MG63 (cell line): ENCODE measurements at regions not wholly inside any gene's neighbourhood (a gene's known extent, or its start where the extent isn't known, plus 50 kb on each side); places are given as distances from the start of the nearest gene placed in this dataset.

ENCODE experiments used
- DNase-seq: peaks from one replicate; pipeline ENCODE4 v3.0.0-alpha.2; 2020
- H3K27me3 ChIP-seq: fragments of 250-450 bp; sonication (Bioruptor Pico); 2 replicates; pipeline ENCODE4 v1.5.1; 2020; ENCODE audit warnings: mild to moderate bottlenecking, moderate library complexity
- H3K36me3 ChIP-seq: fragments of 250-450 bp; sonication (Bioruptor Pico); 2 replicates; pipeline ENCODE4 v1.5.1; 2020; ENCODE audit warnings: mild to moderate bottlenecking, moderate library complexity
- H3K4me3 ChIP-seq: fragments of 250-450 bp; sonication (Bioruptor Pico); 2 replicates; pipeline ENCODE4 v1.5.1; 2020; ENCODE audit warnings: mild to moderate bottlenecking, moderate library complexity
- H3K9me3 ChIP-seq: fragments of 250-450 bp; sonication (Bioruptor Pico); 2 replicates; pipeline ENCODE4 v1.5.1; 2020; ENCODE audit warnings: mild to moderate bottlenecking, moderate library complexity

GRCh38 chr20:63130658-63131577 is 85.0 kb downstream of the YTHDF1 start:
- no peak overlapping the region for H3K4me3 ChIP-seq
- no peaks in the 10 kb centered on the region for H3K9me3 ChIP-seq
- no peaks in the 10 kb centered on the region for H3K36me3 ChIP-seq
- peaks cover 41% of the 10 kb centered on the region for H3K27me3 ChIP-seq
- no peak for DNase-seq

GRCh38 chr20:63129991-63130657 is 85.8 kb downstream of the YTHDF1 start:
- Histone ChIP-seq H3K4me3 (no peak overlapping the region), H3K27me3 (peaks cover 41% of the 10 kb centered on the region), H3K9me3 (no peaks in the 10 kb centered on the region), H3K36me3 (no peaks in the 10 kb centered on the region)
- DNase-seq = no peak

- Histone ChIP-seq H3K27me3 (peaks cover 41% of the 10 kb centered on the region), H3K4me3 (no peak overlapping the region), H3K36me3 (no peaks in the 10 kb centered on the region), H3K9me3 (no peaks in the 10 kb centered on the region)
- DNase-seq = no peak
These were observed 86.5 kb downstream of the YTHDF1 start for GRCh38 chr20:63129376-63129965.

- Histone ChIP-seq H3K4me3 (no peak overlapping the region), H3K27me3 (peaks cover 39% of the 10 kb centered on the region), H3K36me3 (no peaks in the 10 kb centered on the region), H3K9me3 (no peaks in the 10 kb centered on the region)
- no peak for DNase-seq
These were observed 87.0 kb downstream of the YTHDF1 start for GRCh38 chr20:63128956-63129355.

- no peak for DNase-seq
- peaks cover 37% of the 10 kb centered on the region for H3K27me3 ChIP-seq
These were observed 87.6 kb downstream of the YTHDF1 start for GRCh38 chr20:63128367-63128766.

GRCh38 chr20:63127700-63128364 is 88.1 kb downstream of the YTHDF1 start:
- H3K27me3 ChIP-seq = peaks cover 37% of the 10 kb centered on the region
- no peak for DNase-seq
- H3K4me3 ChIP-seq = no peak overlapping the region
- H3K36me3 ChIP-seq = no peaks in the 10 kb centered on the region
- H3K9me3 ChIP-seq = no peaks in the 10 kb centered on the region

More at GRCh38 chr20:63128367-63128766, 87.6 kb downstream of the YTHDF1 start:
- Histone ChIP-seq H3K9me3 (no peaks in the 10 kb centered on the region), H3K4me3 (no peak overlapping the region), H3K36me3 (no peaks in the 10 kb centered on the region)

GRCh38 chr20:63126876-63127699 is 88.8 kb downstream of the YTHDF1 start:
- peaks cover 44% of the 10 kb centered on the region for H3K27me3 ChIP-seq
- no peaks in the 10 kb centered on the region for H3K9me3 ChIP-seq
- no peak overlapping the region for H3K4me3 ChIP-seq
- no peak for DNase-seq
- H3K36me3 ChIP-seq = no peaks in the 10 kb centered on the region

GRCh38 chr20:63125838-63126601 is 89.9 kb downstream of the YTHDF1 start:
- Histone ChIP-seq H3K9me3 (no peaks in the 10 kb centered on the region), H3K36me3 (no peaks in the 10 kb centered on the region), H3K4me3 (no peak overlapping the region), H3K27me3 (peaks cover 41% of the 10 kb centered on the region)
- no peak for DNase-seq

GRCh38 chr20:63125581-63125837 is 90.4 kb downstream of the YTHDF1 start:
- Histone ChIP-seq H3K9me3 (no peaks in the 10 kb centered on the region), H3K36me3 (no peaks in the 10 kb centered on the region), H3K4me3 (no peak overlapping the region), H3K27me3 (peaks cover 36% of the 10 kb centered on the region)
- no peak for DNase-seq

- no peak for DNase-seq
- H3K9me3 ChIP-seq = no peaks in the 10 kb centered on the region
- no peaks in the 10 kb centered on the region for H3K36me3 ChIP-seq
- no peak overlapping the region for H3K4me3 ChIP-seq
- H3K27me3 ChIP-seq = peaks cover 35% of the 10 kb centered on the region
These were observed 91.0 kb downstream of the YTHDF1 start for GRCh38 chr20:63124782-63125580.

- peak; percentile 82 for DNase-seq
- peaks cover 35% of the 10 kb centered on the region for H3K27me3 ChIP-seq
- no peaks in the 10 kb centered on the region for H3K9me3 ChIP-seq
These were observed 91.7 kb downstream of the YTHDF1 start for GRCh38 chr20:63124092-63124781.

GRCh38 chr20:63123331-63123741 is 92.6 kb downstream of the YTHDF1 start:
- H3K4me3 ChIP-seq = no peak overlapping the region
- H3K27me3 ChIP-seq = peaks cover 34% of the 10 kb centered on the region
- no peak for DNase-seq
- no peaks in the 10 kb centered on the region for H3K36me3 ChIP-seq
- H3K9me3 ChIP-seq = no peaks in the 10 kb centered on the region

More at GRCh38 chr20:63124092-63124781, 91.7 kb downstream of the YTHDF1 start:
- no peak overlapping the region for H3K4me3 ChIP-seq
- no peaks in the 10 kb centered on the region for H3K36me3 ChIP-seq

- no peak for DNase-seq
- no peaks in the 10 kb centered on the region for H3K9me3 ChIP-seq
These were observed 93.3 kb downstream of the YTHDF1 start for GRCh38 chr20:63122626-63123025.

GRCh38 chr20:63121749-63122405 is 94.1 kb downstream of the YTHDF1 start:
- Histone ChIP-seq H3K27me3 (peaks cover 39% of the 10 kb centered on the region), H3K4me3 (no peak overlapping the region), H3K36me3 (no peaks in the 10 kb centered on the region), H3K9me3 (no peaks in the 10 kb centered on the region)
- DNase-seq = no peak

More at GRCh38 chr20:63122626-63123025, 93.3 kb downstream of the YTHDF1 start:
- Histone ChIP-seq H3K4me3 (no peak overlapping the region), H3K27me3 (peaks cover 35% of the 10 kb centered on the region), H3K36me3 (no peaks in the 10 kb centered on the region)
